ENCODE measurements at regions not wholly inside any gene's neighbourhood (a gene's known extent, or its start where the extent isn't known, plus 50 kb on each side); places are given as distances from the start of the nearest gene placed in this dataset.
"Not testable (repeated sequence)": the region's sequence is repeated elsewhere in the genome, so short reads cannot be mapped to it uniquely, and the experiment has no call there.

GRCh38 chr1:215004121-215004827 lies 78.3 kb upstream of the KCNK2 start:
- in situ Hi-C loops (cut with MboI; ENCODE audit: low pct_unique_long_range_greater_than_20kb, low sequenced_read_pairs), result no loop called here
- DNase-seq, result no peak

GRCh38 chr1:215005078-215005477 lies 77.5 kb upstream of the KCNK2 start:
- no peak for DNase-seq

GRCh38 chr1:215005656-215006345 lies 76.7 kb upstream of the KCNK2 start:
- in situ Hi-C loops (cut with MboI; ENCODE audit: low pct_unique_long_range_greater_than_20kb, low sequenced_read_pairs), result no loop called here
- no peak for DNase-seq

More at GRCh38 chr1:215005078-215005477, 77.5 kb upstream of the KCNK2 start:
- in situ Hi-C loops (cut with MboI; ENCODE audit: low pct_unique_long_range_greater_than_20kb, low sequenced_read_pairs), result no loop called here

GRCh38 chr1:215007880-215008279 lies 74.7 kb upstream of the KCNK2 start:
- DNase-seq, result no peak
- in situ Hi-C loops (cut with MboI; ENCODE audit: low pct_unique_long_range_greater_than_20kb, low sequenced_read_pairs), result no loop called here

GRCh38 chr1:215018555-215018954 lies 64.0 kb upstream of the KCNK2 start:
- in situ Hi-C loops (cut with MboI; ENCODE audit: low pct_unique_long_range_greater_than_20kb, low sequenced_read_pairs), result no loop called here
- no peak for DNase-seq

GRCh38 chr1:215022204-215022603 lies 60.3 kb upstream of the KCNK2 start:
- DNase-seq, result no peak
- in situ Hi-C loops (cut with MboI; ENCODE audit: low pct_unique_long_range_greater_than_20kb, low sequenced_read_pairs), result no loop called here

GRCh38 chr1:215022741-215023141 lies 59.8 kb upstream of the KCNK2 start:
- in situ Hi-C loops (cut with MboI; ENCODE audit: low pct_unique_long_range_greater_than_20kb, low sequenced_read_pairs), result no loop called here
- no peak for DNase-seq

GRCh38 chr1:215023155-215023832 lies 59.2 kb upstream of the KCNK2 start:
- in situ Hi-C loops (cut with MboI; ENCODE audit: low pct_unique_long_range_greater_than_20kb, low sequenced_read_pairs), result no loop called here
- DNase-seq, result no peak

GRCh38 chr1:215028954-215029353 lies 53.6 kb upstream of the KCNK2 start:
- DNase-seq, result no peak
- in situ Hi-C loops (cut with MboI; ENCODE audit: low pct_unique_long_range_greater_than_20kb, low sequenced_read_pairs), result no loop called here

GRCh38 chr1:215030581-215030980 lies 52.0 kb upstream of the KCNK2 start:
- in situ Hi-C loops (cut with MboI; ENCODE audit: low pct_unique_long_range_greater_than_20kb, low sequenced_read_pairs), result not testable (repeated sequence)

GRCh38 chr1:215031392-215031791 lies 51.1 kb upstream of the KCNK2 start:
- in situ Hi-C loops (cut with MboI; ENCODE audit: low pct_unique_long_range_greater_than_20kb, low sequenced_read_pairs), result no loop called here
- no peak for DNase-seq

More at GRCh38 chr1:215030581-215030980, 52.0 kb upstream of the KCNK2 start:
- not testable (repeated sequence) for DNase-seq
